CD4-positive, alpha-beta memory T cell (primary cell): ENCODE measurements at regions not wholly inside any gene's neighbourhood (a gene's known extent, or its start where the extent isn't known, plus 50 kb on each side); places are given as distances from the start of the nearest gene placed in this dataset.

ENCODE experiments used
- CTCF ChIA-PET: fragments of 350-600 bp; sonication (Branson Sonifier 250); formaldehyde crosslinking; loops from one replicate; lab custom pipeline; 2021; ENCODE audit warnings: inconsistent platforms; ENCODE audit not compliant: partially characterized antibody; lab: Charles Lee
- POLR2A ChIA-PET: fragments of 350-600 bp; sonication (Branson Sonifier 250); formaldehyde crosslinking; loops from one replicate; lab custom pipeline; 2021; ENCODE audit not compliant: partially characterized antibody; lab: Charles Lee
- DNase-seq, 5 donors: peaks; one replicate each; pipeline versions ENCODE4 v3.0.0 to v3.0.0-alpha.2; 2020 to 2022; ENCODE audit warnings: mixed read lengths in 1 of 5
- H3K27ac ChIP-seq: one replicate; pipeline ENCODE4 v1.7.0; 2013; ENCODE audit warnings: low read depth, low read length
- H3K27me3 ChIP-seq: 2 replicates; pipeline ENCODE4 v1.7.0; 2013; ENCODE audit warnings: mild to moderate bottlenecking, low read length, moderate library complexity; ENCODE audit not compliant: insufficient read depth
- H3K36me3 ChIP-seq: 2 replicates; pipeline ENCODE4 v1.7.0; 2013; ENCODE audit warnings: mild to moderate bottlenecking, low read length, moderate library complexity; ENCODE audit not compliant: insufficient read depth
- H3K4me1 ChIP-seq: 2 replicates; pipeline ENCODE4 v1.7.0; 2013; ENCODE audit warnings: mild to moderate bottlenecking, low read length, moderate library complexity; ENCODE audit not compliant: insufficient read depth
- H3K4me3 ChIP-seq, 2 donors: one replicate each; pipeline ENCODE4 v1.7.0; 2013; ENCODE audit warnings: low read length in 2 of 2, mild to moderate bottlenecking in 1 of 2
- H3K9me3 ChIP-seq, 2 donors: one replicate each; pipeline ENCODE4 v1.7.0; 2013; ENCODE audit warnings: low read length in 2 of 2, control low read depth in 1 of 2; ENCODE audit not compliant: control insufficient read depth in 1 of 2
- H3K27ac Mint-ChIP-seq, 7 donors: one replicate each; pipeline ENCODE4 v1.8.0; 2020 to 2021; ENCODE audit warnings: mixed read lengths in 7 of 7, mild to moderate bottlenecking in 6 of 7, inconsistent platforms in 3 of 7, moderate library complexity in 3 of 7
- H3K27me3 Mint-ChIP-seq, 2 donors: one replicate each; pipeline ENCODE4 v1.8.0; 2020 to 2021; ENCODE audit warnings: mixed read lengths in 2 of 2
- H3K36me3 Mint-ChIP-seq, 2 donors: one replicate each; pipeline ENCODE4 v1.8.0; 2020 to 2021; ENCODE audit warnings: mixed read lengths in 2 of 2, inconsistent platforms in 1 of 2, mild to moderate bottlenecking in 1 of 2
- H3K4me1 Mint-ChIP-seq, 4 donors: one replicate each; pipeline ENCODE4 v1.8.0; 2020 to 2021; ENCODE audit warnings: mixed read lengths in 4 of 4, mild to moderate bottlenecking in 1 of 4
- H3K4me3 Mint-ChIP-seq, 8 donors: one replicate each; pipeline ENCODE4 v1.8.0; 2020 to 2021; ENCODE audit warnings: mixed read lengths in 8 of 8, mild to moderate bottlenecking in 7 of 8, moderate library complexity in 6 of 8, inconsistent platforms in 3 of 8
- H3K9me3 Mint-ChIP-seq, 8 donors: one replicate each; pipeline ENCODE4 v1.8.0; 2020 to 2021; ENCODE audit warnings: mixed read lengths in 8 of 8, mild to moderate bottlenecking in 5 of 8, inconsistent platforms in 3 of 8, moderate library complexity in 1 of 8
- intact Hi-C: fragments of 100-400 bp; cut with micrococcal nuclease; formaldehyde crosslinking; loops from one replicate; pipeline ENCODE4 v1.15.1; 2023

DNA sequence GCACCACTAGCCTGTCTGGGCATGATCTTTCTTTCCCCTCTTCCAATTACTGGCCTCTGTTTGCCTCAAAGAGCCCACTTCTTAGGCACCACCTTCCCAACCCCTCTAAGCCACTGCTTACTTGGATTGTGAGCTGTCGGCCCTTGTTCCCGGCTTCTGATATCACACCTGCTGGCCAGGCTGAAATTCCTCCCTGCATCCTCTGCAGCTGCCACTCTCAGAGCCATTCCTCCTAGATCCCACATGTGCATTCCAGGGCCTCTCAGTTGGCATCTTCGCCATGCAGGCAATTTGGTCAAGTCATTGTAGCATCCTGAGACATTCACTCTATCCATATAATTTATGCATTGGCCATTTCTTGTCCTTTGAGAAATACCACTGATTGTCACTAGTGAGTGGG, 135.9 kb downstream of the OLIG3 start:
- Histone ChIP-seq H3K4me1 (peaks cover 19% of the 10 kb centered on the region), H3K27me3 (no peaks in the 10 kb centered on the region), H3K9me3 (no peaks in the 10 kb centered on the region), H3K27ac (no peak overlapping the region), H3K36me3 (no peaks in the 10 kb centered on the region), H3K4me3 (no peak overlapping the region)
- Mint-ChIP-seq H3K27ac (no peak overlapping the region), H3K9me3 (no peaks in the 10 kb centered on the region), H3K4me3 (no peak overlapping the region), H3K4me1 (peaks cover 19 to 39% (median 28%) of the 10 kb centered on the region in 4 donors), H3K27me3 (no peaks in the 10 kb centered on the region), H3K36me3 (no peaks in the 10 kb centered on the region)
- intact Hi-C loops, result no loop called here
- no peak for DNase-seq
- ChIA-PET CTCF (interaction anchor here (1.5 to 7.2 kb wide), 2 partner anchors 16 to 57 kb away, joined by 4 to 26 read pairs; no protein-coding TSS in a partner anchor), POLR2A (no interaction called here)

DNA sequence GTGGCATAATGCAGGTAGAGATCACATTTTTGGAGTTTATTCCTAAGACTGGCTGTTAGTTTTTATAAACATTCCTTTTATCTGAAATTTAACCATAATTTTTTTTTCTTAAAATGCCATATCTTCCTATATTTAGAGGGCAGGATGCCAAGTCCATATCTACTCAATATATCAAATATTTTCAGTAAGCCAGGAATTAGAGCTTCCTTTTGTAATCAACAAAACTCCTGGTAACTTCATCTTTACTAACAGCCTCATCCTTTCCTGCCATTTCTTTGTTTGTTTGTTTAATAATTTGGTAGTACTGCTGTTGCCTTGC, 136.3 kb downstream of the OLIG3 start:
- Histone ChIP-seq H3K27me3 (no peaks in the 10 kb centered on the region), H3K4me1 (peaks cover 19% of the 10 kb centered on the region), H3K4me3 (no peak overlapping the region), H3K36me3 (no peaks in the 10 kb centered on the region), H3K27ac (no peak overlapping the region), H3K9me3 (no peaks in the 10 kb centered on the region)
- no peak for DNase-seq
- H3K36me3 Mint-ChIP-seq, result no peaks in the 10 kb centered on the region
- intact Hi-C loops, result no loop called here
- H3K27me3 Mint-ChIP-seq, result no peaks in the 10 kb centered on the region
- no peaks in the 10 kb centered on the region for H3K9me3 Mint-ChIP-seq
- H3K4me3 Mint-ChIP-seq, result no peak overlapping the region
- no peak overlapping the region for H3K27ac Mint-ChIP-seq
- ChIA-PET POLR2A (no interaction called here), CTCF (interaction anchor here (1.5 to 7.2 kb wide), 2 partner anchors 16 to 58 kb away, joined by 4 to 26 read pairs; no protein-coding TSS in a partner anchor)
- peaks cover 19 to 39% (median 27%) of the 10 kb centered on the region in 4 donors for H3K4me1 Mint-ChIP-seq

DNA sequence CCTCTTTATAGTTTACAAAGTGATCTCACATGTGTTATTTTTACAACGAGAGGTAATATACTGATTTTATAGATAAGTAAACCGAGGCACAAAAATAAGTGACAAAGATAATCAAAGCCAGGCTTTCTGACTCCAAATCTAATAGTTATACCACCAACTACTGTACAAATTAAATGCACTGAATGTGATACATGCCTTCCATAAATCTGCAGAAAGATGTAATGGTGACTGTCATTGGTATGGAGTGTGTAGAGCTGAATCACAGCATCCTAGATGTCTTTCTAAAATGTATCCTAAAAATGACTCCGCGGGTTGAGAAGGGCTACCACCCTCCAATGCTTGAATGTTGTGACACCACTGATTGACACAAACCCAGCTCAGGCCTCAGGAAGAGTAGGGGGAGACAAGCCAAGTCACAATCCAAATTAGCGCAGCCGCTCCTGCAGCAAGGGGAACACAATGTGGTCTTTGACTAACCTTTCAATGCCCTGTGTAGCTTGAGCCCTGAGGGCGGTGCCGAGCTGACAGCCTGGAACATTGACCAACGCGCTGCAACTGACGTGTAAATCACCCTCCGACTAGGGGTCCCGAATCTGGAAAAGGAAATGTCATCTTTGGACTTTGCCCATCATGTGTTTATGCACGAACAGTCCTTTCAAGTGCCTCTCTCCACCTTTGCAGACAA, 136.8 kb downstream of the OLIG3 start:
- H3K4me3 Mint-ChIP-seq, result no peak overlapping the region
- H3K27ac Mint-ChIP-seq, result no peak overlapping the region
- no peak overlapping the region for H3K27ac ChIP-seq
- H3K36me3 ChIP-seq, result no peaks in the 10 kb centered on the region
- H3K4me1 Mint-ChIP-seq, result peaks cover 16 to 37% (median 25%) of the 10 kb centered on the region in 4 donors
- no peaks in the 10 kb centered on the region for H3K9me3 ChIP-seq
- H3K27me3 ChIP-seq, result no peaks in the 10 kb centered on the region
- H3K4me1 ChIP-seq, result peaks cover 17% of the 10 kb centered on the region
- no peaks in the 10 kb centered on the region for H3K27me3 Mint-ChIP-seq
- DNase-seq, result no peak
- intact Hi-C loops, result no loop called here
- H3K4me3 ChIP-seq, result no peak overlapping the region
- H3K9me3 Mint-ChIP-seq, result no peaks in the 10 kb centered on the region
- CTCF ChIA-PET, result interaction anchor here (1.5 to 7.2 kb wide), 2 partner anchors 16 to 58 kb away, joined by 4 to 26 read pairs; no protein-coding TSS in a partner anchor
- POLR2A ChIA-PET, result no interaction called here
- no peaks in the 10 kb centered on the region for H3K36me3 Mint-ChIP-seq

DNA sequence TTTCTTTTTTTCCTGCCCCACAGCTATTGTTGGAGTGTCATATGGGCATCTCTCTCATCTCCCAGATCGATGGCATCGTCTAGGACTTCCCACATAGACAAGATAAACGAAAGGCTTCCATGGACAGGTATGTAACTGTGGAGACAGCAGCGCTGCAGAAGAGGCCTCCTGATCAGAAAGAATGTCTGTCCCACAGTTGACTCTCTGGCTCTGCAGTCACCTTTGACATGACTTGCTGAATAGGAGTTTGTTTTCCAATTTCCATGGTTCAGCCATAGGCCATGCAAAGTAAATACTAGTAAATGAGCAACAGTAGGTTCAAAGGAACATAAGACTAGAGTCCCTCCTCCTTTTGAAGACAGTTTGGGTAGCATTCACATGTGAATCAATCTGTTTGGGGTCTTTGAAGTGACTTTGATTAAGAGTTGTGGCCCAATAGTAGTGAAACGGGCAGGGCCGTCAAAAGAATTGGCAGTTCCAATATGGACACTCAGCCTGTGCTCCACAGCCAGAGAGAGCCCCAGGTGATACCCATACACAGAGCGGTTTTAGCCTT, 134.7 kb upstream of the IFNGR1 start:
- Mint-ChIP-seq H3K9me3 (no peaks in the 10 kb centered on the region), H3K27me3 (no peaks in the 10 kb centered on the region), H3K27ac (peak overlapping the region in 2 of 7 donors; percentile 35 to 52), H3K36me3 (no peaks in the 10 kb centered on the region), H3K4me3 (peak overlapping the region in 2 of 8 donors; percentile 41 to 61), H3K4me1 (peaks cover 12 to 25% (median 21%) of the 10 kb centered on the region in 4 donors)
- H3K9me3 ChIP-seq, result no peaks in the 10 kb centered on the region
- peaks cover 15% of the 10 kb centered on the region for H3K4me1 ChIP-seq
- intact Hi-C loops, result loop anchor here (5.0 kb wide), 1 partner anchor 33 kb away; no protein-coding TSS in a partner anchor
- POLR2A ChIA-PET, result interaction anchor here (1.2 to 3.9 kb wide), 3 partner anchors 10 to 61 kb away, joined by 6 to 15 read pairs (median 13); no protein-coding TSS in a partner anchor
- no peaks in the 10 kb centered on the region for H3K36me3 ChIP-seq
- no peak for DNase-seq
- no peaks in the 10 kb centered on the region for H3K27me3 ChIP-seq
- CTCF ChIA-PET, result interaction anchor here (1.2 to 4.2 kb wide), 3 partner anchors 10 to 61 kb away, joined by 6 to 22 read pairs (median 6); no protein-coding TSS in a partner anchor
- no peak overlapping the region for H3K4me3 ChIP-seq
- H3K27ac ChIP-seq, result no peak overlapping the region

DNA sequence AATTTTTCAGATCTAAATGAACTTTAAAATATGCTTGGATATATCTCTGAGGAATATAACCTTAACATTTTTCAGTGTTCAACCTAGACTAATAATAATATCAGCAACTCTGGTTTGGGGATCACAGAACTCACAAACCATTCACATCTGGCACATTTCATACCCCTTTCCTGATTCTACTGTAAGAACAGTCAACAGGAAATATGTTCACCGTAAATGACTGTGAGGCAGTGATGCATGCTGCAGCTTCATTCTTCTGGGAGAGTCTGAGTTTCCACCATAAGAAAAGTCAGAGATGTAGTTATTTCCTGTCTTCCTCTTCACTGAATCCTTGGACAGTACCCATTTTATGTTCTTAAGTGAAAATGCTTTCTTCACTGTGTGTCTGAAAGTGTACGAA, 134.2 kb upstream of the IFNGR1 start:
- Mint-ChIP-seq H3K27ac (peak overlapping the region in 2 of 7 donors; percentile 35 to 52), H3K4me3 (peak overlapping the region in 5 of 8 donors; percentile 38 to 61 (median 45)), H3K36me3 (no peaks in the 10 kb centered on the region), H3K4me1 (peaks cover 12 to 25% (median 21%) of the 10 kb centered on the region in 4 donors), H3K9me3 (no peaks in the 10 kb centered on the region), H3K27me3 (no peaks in the 10 kb centered on the region)
- POLR2A ChIA-PET, result interaction anchor here (1.2 to 3.9 kb wide), 3 partner anchors 10 to 62 kb away, joined by 6 to 15 read pairs (median 13); no protein-coding TSS in a partner anchor
- Histone ChIP-seq H3K4me1 (peaks cover 15% of the 10 kb centered on the region), H3K4me3 (no peak overlapping the region), H3K36me3 (no peaks in the 10 kb centered on the region), H3K27me3 (no peaks in the 10 kb centered on the region), H3K27ac (no peak overlapping the region), H3K9me3 (no peaks in the 10 kb centered on the region)
- no peak for DNase-seq
- intact Hi-C loops, result loop anchor here (5.0 kb wide), 1 partner anchor 34 kb away; no protein-coding TSS in a partner anchor
- CTCF ChIA-PET, result interaction anchor here (1.2 to 4.2 kb wide), 3 partner anchors 9 to 62 kb away, joined by 6 to 22 read pairs (median 6); no protein-coding TSS in a partner anchor

DNA sequence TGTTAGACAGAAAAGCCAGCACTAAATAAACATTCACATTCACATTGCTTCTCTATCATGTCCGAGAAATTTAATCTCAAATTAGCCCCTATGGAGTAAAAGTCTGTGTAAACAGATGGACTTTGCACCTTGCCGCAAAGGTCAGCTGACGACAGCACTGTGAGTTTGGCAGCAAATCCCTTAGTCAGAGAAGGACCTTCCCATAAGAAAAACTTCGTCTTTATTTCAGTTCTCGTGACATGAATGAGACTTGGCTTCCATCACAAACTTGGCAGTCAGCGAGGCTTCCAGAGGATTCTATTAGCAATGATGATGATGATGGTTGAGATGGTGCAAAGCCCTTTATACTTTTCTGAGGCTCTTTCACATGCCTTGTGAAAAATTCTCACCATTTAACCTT, 133.7 kb upstream of the IFNGR1 start:
- Histone ChIP-seq H3K27ac (no peak overlapping the region), H3K36me3 (no peaks in the 10 kb centered on the region), H3K4me1 (peaks cover 15% of the 10 kb centered on the region), H3K4me3 (no peak overlapping the region), H3K9me3 (no peaks in the 10 kb centered on the region), H3K27me3 (no peaks in the 10 kb centered on the region)
- H3K4me1 Mint-ChIP-seq, result peaks cover 12 to 22% (median 21%) of the 10 kb centered on the region in 4 donors
- DNase-seq, result no peak
- H3K36me3 Mint-ChIP-seq, result no peaks in the 10 kb centered on the region
- H3K4me3 Mint-ChIP-seq, result no peak overlapping the region
- CTCF ChIA-PET, result interaction anchor here (1.2 to 4.2 kb wide), 3 partner anchors 9 to 62 kb away, joined by 6 to 22 read pairs (median 6); no protein-coding TSS in a partner anchor
- POLR2A ChIA-PET, result interaction anchor here (0.7 to 3.9 kb wide), 4 partner anchors 11 to 62 kb away, joined by 3 to 15 read pairs (median 10); no protein-coding TSS in a partner anchor
- no peaks in the 10 kb centered on the region for H3K27me3 Mint-ChIP-seq
- no peaks in the 10 kb centered on the region for H3K9me3 Mint-ChIP-seq
- intact Hi-C loops, result loop anchor here (5.0 kb wide), 1 partner anchor 34 kb away; no protein-coding TSS in a partner anchor
- peak overlapping the region in 2 of 7 donors; percentile 31 to 35 for H3K27ac Mint-ChIP-seq

DNA sequence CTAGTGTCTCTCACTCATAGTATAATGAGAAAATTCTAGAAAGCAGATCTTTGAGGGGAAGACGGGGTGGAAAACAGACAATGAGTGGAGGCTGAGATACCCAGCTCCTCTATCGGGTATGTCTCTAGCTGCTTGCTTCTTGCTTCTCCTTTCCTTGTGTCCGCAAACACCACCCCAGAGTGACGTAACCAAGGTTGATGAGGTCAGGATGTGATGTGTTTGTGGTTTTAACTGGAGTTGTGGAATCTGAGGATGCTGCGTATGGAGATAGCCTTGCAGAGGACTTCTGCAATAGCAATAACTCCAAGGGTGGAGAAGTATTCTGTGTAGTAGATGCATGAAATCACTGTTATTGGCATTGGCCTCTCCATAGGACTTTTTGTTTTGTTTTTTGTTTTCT, 132.7 kb upstream of the IFNGR1 start:
- H3K27me3 ChIP-seq, result no peaks in the 10 kb centered on the region
- Mint-ChIP-seq H3K27ac (peak overlapping the region in 4 of 7 donors; percentile 25 to 81 (median 29)), H3K36me3 (no peaks in the 10 kb centered on the region), H3K9me3 (no peaks in the 10 kb centered on the region), H3K4me3 (no peak overlapping the region), H3K4me1 (peaks cover 12 to 22% (median 21%) of the 10 kb centered on the region in 4 donors), H3K27me3 (no peaks in the 10 kb centered on the region)
- CTCF ChIA-PET, result interaction anchor here (4.2 to 11.1 kb wide), 2 partner anchors 10 to 63 kb away, joined by 22 to 309 read pairs; no protein-coding TSS in a partner anchor
- H3K4me3 ChIP-seq, result no peak overlapping the region
- H3K36me3 ChIP-seq, result no peaks in the 10 kb centered on the region
- POLR2A ChIA-PET, result no interaction called here
- DNase-seq, result no peak
- H3K9me3 ChIP-seq, result no peaks in the 10 kb centered on the region
- peaks cover 15% of the 10 kb centered on the region for H3K4me1 ChIP-seq
- intact Hi-C loops, result loop anchor here (5.0 kb wide), 1 partner anchor 35 kb away; no protein-coding TSS in a partner anchor
- H3K27ac ChIP-seq, result no peak overlapping the region
